ENCODE measurements at regions not wholly inside any gene's neighbourhood (a gene's known extent, or its start where the extent isn't known, plus 50 kb on each side); places are given as distances from the start of the nearest gene placed in this dataset.

- in situ Hi-C loops (cut with MboI; ENCODE audit: low sequenced_read_pairs), result no loop called here
Measured at GRCh38 chr12:91975891-91976290, 169.8 kb downstream of the BTG1 start.

- in situ Hi-C loops (cut with MboI; ENCODE audit: low sequenced_read_pairs), result no loop called here
Measured at GRCh38 chr12:91974541-91975085, 171.0 kb downstream of the BTG1 start.

GRCh38 chr12:91973813-91974212, 171.8 kb downstream of the BTG1 start:
- in situ Hi-C loops (cut with MboI; ENCODE audit: low sequenced_read_pairs), result no loop called here

- in situ Hi-C loops (cut with MboI; ENCODE audit: low sequenced_read_pairs), result no loop called here
Measured at GRCh38 chr12:91972896-91973295, 172.8 kb downstream of the BTG1 start.

- in situ Hi-C loops (cut with MboI; ENCODE audit: low sequenced_read_pairs), result no loop called here
Measured at GRCh38 chr12:91968777-91969171, 176.9 kb downstream of the BTG1 start.

- in situ Hi-C loops (cut with MboI; ENCODE audit: low sequenced_read_pairs), result no loop called here
Measured at GRCh38 chr12:91968076-91968776, 177.4 kb downstream of the BTG1 start.

- in situ Hi-C loops (cut with MboI; ENCODE audit: low sequenced_read_pairs), result no loop called here
Measured at GRCh38 chr12:91967590-91967989, 178.1 kb downstream of the BTG1 start.

- in situ Hi-C loops (cut with MboI; ENCODE audit: low sequenced_read_pairs), result no loop called here
Measured at GRCh38 chr12:91965781-91966180, 179.9 kb downstream of the BTG1 start.

GRCh38 chr12:91964501-91964900, 181.1 kb downstream of the BTG1 start:
- in situ Hi-C loops (cut with MboI; ENCODE audit: low sequenced_read_pairs), result no loop called here

GRCh38 chr12:91959220-91959619, 186.4 kb downstream of the BTG1 start:
- in situ Hi-C loops (cut with MboI; ENCODE audit: low sequenced_read_pairs), result no loop called here

GRCh38 chr12:91958816-91959215, 186.8 kb downstream of the BTG1 start:
- in situ Hi-C loops (cut with MboI; ENCODE audit: low sequenced_read_pairs), result no loop called here

GRCh38 chr12:91954747-91955146, 190.9 kb downstream of the BTG1 start:
- in situ Hi-C loops (cut with MboI; ENCODE audit: low sequenced_read_pairs), result no loop called here

GRCh38 chr12:91954326-91954725, 191.3 kb downstream of the BTG1 start:
- in situ Hi-C loops (cut with MboI; ENCODE audit: low sequenced_read_pairs), result no loop called here

GRCh38 chr12:91952916-91953315, 192.7 kb downstream of the BTG1 start:
- in situ Hi-C loops (cut with MboI; ENCODE audit: low sequenced_read_pairs), result no loop called here

GRCh38 chr12:91951571-91951970, 194.1 kb downstream of the BTG1 start:
- in situ Hi-C loops (cut with MboI; ENCODE audit: low sequenced_read_pairs), result no loop called here

- in situ Hi-C loops (cut with MboI; ENCODE audit: low sequenced_read_pairs), result no loop called here
Measured at GRCh38 chr12:91948504-91948903, 197.1 kb downstream of the BTG1 start.

- in situ Hi-C loops (cut with MboI; ENCODE audit: low sequenced_read_pairs), result no loop called here
Measured at GRCh38 chr12:91947459-91947858, 198.2 kb downstream of the BTG1 start.

GRCh38 chr12:91944637-91945036, 201.0 kb downstream of the BTG1 start:
- in situ Hi-C loops (cut with MboI; ENCODE audit: low sequenced_read_pairs), result no loop called here

GRCh38 chr12:91940826-91941570, 204.6 kb downstream of the BTG1 start:
- in situ Hi-C loops (cut with MboI; ENCODE audit: low sequenced_read_pairs), result no loop called here

- in situ Hi-C loops (cut with MboI; ENCODE audit: low sequenced_read_pairs), result no loop called here
Measured at GRCh38 chr12:91940322-91940721, 205.3 kb downstream of the BTG1 start.

GRCh38 chr12:91937706-91938105, 207.9 kb downstream of the BTG1 start:
- in situ Hi-C loops (cut with MboI; ENCODE audit: low sequenced_read_pairs), result no loop called here

GRCh38 chr12:91937009-91937408, 208.6 kb downstream of the BTG1 start:
- in situ Hi-C loops (cut with MboI; ENCODE audit: low sequenced_read_pairs), result no loop called here
